NCI-H187 treated with DMSO at 0.1 percent for 48 hours (cell line): ENCODE measurements at regions not wholly inside any gene's neighbourhood (a gene's known extent, or its start where the extent isn't known, plus 50 kb on each side); places are given as distances from the start of the nearest gene placed in this dataset.

ENCODE experiments used
- DNase-seq: peaks from one replicate; lab custom pipeline; 2025; lab: John Stamatoyannopoulos, UW

- no peak for DNase-seq
Observed at GRCh38 chr18:45168866-45169600, 446.2 kb upstream of the SLC14A2 start.

- no peak for DNase-seq
Observed at GRCh38 chr18:45169610-45170009, 445.7 kb upstream of the SLC14A2 start.

GRCh38 chr18:45171679-45172191 is 443.5 kb upstream of the SLC14A2 start:
- DNase-seq, result no peak

- no peak for DNase-seq
Observed at GRCh38 chr18:45173327-45173726, 441.9 kb upstream of the SLC14A2 start.

- DNase-seq, result no peak
Observed at GRCh38 chr18:45173799-45174519, 441.3 kb upstream of the SLC14A2 start.

GRCh38 chr18:45174629-45175136 is 440.6 kb upstream of the SLC14A2 start:
- no peak for DNase-seq

- DNase-seq, result no peak
Observed at GRCh38 chr18:45175511-45175910, 439.8 kb upstream of the SLC14A2 start.

- DNase-seq, result no peak
Observed at GRCh38 chr18:45186832-45187231, 428.4 kb upstream of the SLC14A2 start.

- no peak for DNase-seq
Observed at GRCh38 chr18:45191795-45192194, 423.5 kb upstream of the SLC14A2 start.

GRCh38 chr18:45197526-45197970 is 417.7 kb upstream of the SLC14A2 start:
- peak; percentile 48 for DNase-seq

GRCh38 chr18:45198526-45198925 is 416.8 kb upstream of the SLC14A2 start:
- DNase-seq, result no peak

GRCh38 chr18:45201029-45201428 is 414.2 kb upstream of the SLC14A2 start:
- DNase-seq, result no peak

- no peak for DNase-seq
Observed at GRCh38 chr18:45201489-45201888, 413.8 kb upstream of the SLC14A2 start.

- DNase-seq, result no peak
Observed at GRCh38 chr18:45202061-45202460, 413.2 kb upstream of the SLC14A2 start.

GRCh38 chr18:45203677-45204076 is 411.6 kb upstream of the SLC14A2 start:
- no peak for DNase-seq

GRCh38 chr18:45207328-45207727 is 407.9 kb upstream of the SLC14A2 start:
- DNase-seq, result no peak

- no peak for DNase-seq
Observed at GRCh38 chr18:45208164-45208563, 407.1 kb upstream of the SLC14A2 start.

GRCh38 chr18:45212181-45213039 is 402.9 kb upstream of the SLC14A2 start:
- peak; percentile 38 for DNase-seq

GRCh38 chr18:45213040-45213333 is 402.3 kb upstream of the SLC14A2 start:
- no peak for DNase-seq

GRCh38 chr18:45218436-45218835 is 396.8 kb upstream of the SLC14A2 start:
- DNase-seq, result no peak

GRCh38 chr18:45221363-45221762 is 393.9 kb upstream of the SLC14A2 start:
- DNase-seq, result no peak

GRCh38 chr18:45222180-45222579 is 393.1 kb upstream of the SLC14A2 start:
- DNase-seq, result no peak
